ENCODE measurements at regions not wholly inside any gene's neighbourhood (a gene's known extent, or its start where the extent isn't known, plus 50 kb on each side); places are given as distances from the start of the nearest gene placed in this dataset.

DNA sequence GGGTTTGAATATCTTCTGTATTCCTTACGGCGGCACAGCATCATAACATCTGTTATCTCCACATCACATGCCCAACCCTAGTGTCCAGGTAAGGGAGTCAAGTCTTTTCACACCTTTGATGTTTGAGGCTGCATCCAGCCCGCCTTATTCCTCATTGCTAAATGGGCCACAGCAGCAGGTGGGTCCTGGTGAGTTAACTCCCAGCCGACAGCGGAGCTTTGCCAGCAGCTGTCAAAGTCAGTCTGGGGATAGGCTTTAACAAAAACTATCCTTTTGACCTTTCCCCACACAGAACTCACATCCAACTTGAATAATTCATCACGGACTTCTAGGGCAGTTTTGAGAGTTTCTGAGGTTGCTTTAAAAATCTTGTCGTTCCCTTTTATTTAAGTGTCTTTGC is 235.1 kb downstream of the DLEU7 start (continued):
- TF ChIP-seq ZNF571 (tag by site-specific recombination; IDR thresholded peaks at IDR 0.05) (no peak), YY2 (tag by site-specific recombination; IDR thresholded peaks at IDR 0.05) (no peak), IKZF3 (tag by site-specific recombination; IDR thresholded peaks at IDR 0.05) (no peak)

DNA sequence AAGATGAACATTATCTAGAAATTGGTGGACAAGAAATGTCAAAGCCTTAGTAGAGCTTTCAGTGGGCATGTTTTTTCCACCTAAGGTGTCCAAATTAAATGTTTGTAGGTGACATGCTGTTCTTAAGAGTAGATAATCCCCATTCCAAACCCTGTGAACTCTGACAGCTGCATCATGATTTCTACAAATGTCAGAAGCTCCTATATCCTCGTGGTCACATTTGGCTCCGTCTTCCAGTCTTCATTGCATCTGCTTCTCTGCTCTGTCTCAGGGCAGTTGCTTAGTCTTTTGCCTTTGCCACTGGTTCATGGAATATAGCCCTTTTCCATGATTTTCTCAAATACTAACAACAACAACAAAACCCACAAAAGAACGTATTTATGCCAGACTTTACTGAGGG is 234.5 kb downstream of the DLEU7 start:
- no peaks in the 10 kb centered on the region for H3K4me1 ChIP-seq (ENCODE audit: control insufficient read depth, insufficient read depth, low read length)
- no peak overlapping the region for H3K4me3 ChIP-seq (ENCODE audit: low read depth, low read length)
- POLR2A ChIA-PET = no interaction called here
- TF ChIP-seq ZNF747 (tag by site-specific recombination; IDR thresholded peaks at IDR 0.05) (no peak), ZNF302 (tag by site-specific recombination; IDR thresholded peaks at IDR 0.05; ENCODE audit: low read depth) (no peak), ZNF701 (tag by site-specific recombination; IDR thresholded peaks at IDR 0.05) (no peak), ZNF416 (tag by site-specific recombination; IDR thresholded peaks at IDR 0.05) (no peak), KLF16 (tag by site-specific recombination; IDR thresholded peaks at IDR 0.05) (no peak), ZNF768 (tag by site-specific recombination; IDR thresholded peaks at IDR 0.05) (no peak), ZNF707 (tag by site-specific recombination; IDR thresholded peaks at IDR 0.05) (no peak), ZIC2 (tag by site-specific recombination; IDR thresholded peaks at IDR 0.05) (no peak), ZNF10 (tag by site-specific recombination; IDR thresholded peaks at IDR 0.05) (no peak), GFI1B (tag by site-specific recombination; IDR thresholded peaks at IDR 0.05) (no peak), ZNF664 (tag by site-specific recombination; IDR thresholded peaks at IDR 0.05) (no peak), ZNF423 (tag by site-specific recombination; IDR thresholded peaks at IDR 0.05) (no peak)
- TF ChIP-seq, protein P1, sequence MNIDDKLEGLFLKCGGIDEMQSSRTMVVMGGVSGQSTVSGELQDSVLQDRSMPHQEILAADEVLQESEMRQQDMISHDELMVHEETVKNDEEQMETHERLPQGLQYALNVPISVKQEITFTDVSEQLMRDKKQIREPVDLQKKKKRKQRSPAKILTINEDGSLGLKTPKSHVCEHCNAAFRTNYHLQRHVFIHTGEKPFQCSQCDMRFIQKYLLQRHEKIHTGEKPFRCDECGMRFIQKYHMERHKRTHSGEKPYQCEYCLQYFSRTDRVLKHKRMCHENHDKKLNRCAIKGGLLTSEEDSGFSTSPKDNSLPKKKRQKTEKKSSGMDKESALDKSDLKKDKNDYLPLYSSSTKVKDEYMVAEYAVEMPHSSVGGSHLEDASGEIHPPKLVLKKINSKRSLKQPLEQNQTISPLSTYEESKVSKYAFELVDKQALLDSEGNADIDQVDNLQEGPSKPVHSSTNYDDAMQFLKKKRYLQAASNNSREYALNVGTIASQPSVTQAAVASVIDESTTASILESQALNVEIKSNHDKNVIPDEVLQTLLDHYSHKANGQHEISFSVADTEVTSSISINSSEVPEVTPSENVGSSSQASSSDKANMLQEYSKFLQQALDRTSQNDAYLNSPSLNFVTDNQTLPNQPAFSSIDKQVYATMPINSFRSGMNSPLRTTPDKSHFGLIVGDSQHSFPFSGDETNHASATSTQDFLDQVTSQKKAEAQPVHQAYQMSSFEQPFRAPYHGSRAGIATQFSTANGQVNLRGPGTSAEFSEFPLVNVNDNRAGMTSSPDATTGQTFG (tag by site-specific recombination; IDR thresholded peaks at IDR 0.05; ENCODE audit: borderline replicate concordance) = no peak
- TF ChIP-seq, protein P2, sequence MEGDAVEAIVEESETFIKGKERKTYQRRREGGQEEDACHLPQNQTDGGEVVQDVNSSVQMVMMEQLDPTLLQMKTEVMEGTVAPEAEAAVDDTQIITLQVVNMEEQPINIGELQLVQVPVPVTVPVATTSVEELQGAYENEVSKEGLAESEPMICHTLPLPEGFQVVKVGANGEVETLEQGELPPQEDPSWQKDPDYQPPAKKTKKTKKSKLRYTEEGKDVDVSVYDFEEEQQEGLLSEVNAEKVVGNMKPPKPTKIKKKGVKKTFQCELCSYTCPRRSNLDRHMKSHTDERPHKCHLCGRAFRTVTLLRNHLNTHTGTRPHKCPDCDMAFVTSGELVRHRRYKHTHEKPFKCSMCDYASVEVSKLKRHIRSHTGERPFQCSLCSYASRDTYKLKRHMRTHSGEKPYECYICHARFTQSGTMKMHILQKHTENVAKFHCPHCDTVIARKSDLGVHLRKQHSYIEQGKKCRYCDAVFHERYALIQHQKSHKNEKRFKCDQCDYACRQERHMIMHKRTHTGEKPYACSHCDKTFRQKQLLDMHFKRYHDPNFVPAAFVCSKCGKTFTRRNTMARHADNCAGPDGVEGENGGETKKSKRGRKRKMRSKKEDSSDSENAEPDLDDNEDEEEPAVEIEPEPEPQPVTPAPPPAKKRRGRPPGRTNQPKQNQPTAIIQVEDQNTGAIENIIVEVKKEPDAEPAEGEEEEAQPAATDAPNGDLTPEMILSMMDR (tag by site-specific recombination; IDR thresholded peaks at IDR 0.05) = no peak
- TF ChIP-seq, protein P3, sequence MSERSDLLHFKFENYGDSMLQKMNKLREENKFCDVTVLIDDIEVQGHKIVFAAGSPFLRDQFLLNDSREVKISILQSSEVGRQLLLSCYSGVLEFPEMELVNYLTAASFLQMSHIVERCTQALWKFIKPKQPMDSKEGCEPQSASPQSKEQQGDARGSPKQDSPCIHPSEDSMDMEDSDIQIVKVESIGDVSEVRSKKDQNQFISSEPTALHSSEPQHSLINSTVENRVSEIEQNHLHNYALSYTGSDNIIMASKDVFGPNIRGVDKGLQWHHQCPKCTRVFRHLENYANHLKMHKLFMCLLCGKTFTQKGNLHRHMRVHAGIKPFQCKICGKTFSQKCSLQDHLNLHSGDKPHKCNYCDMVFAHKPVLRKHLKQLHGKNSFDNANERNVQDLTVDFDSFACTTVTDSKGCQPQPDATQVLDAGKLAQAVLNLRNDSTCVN (tag by site-specific recombination; optimal IDR thresholded peaks at IDR 0.05) = no peak
- CTCF ChIA-PET = no interaction called here
- H3K27ac ChIP-seq (ENCODE audit: extremely low read depth, low read depth, low read length) = no peak overlapping the region
- H3K36me3 ChIP-seq (ENCODE audit: control insufficient read depth in 2 of 2, insufficient read depth in 1 of 2, low read length in 2 of 2) = no peaks in the 10 kb centered on the region
- H3K9me3 ChIP-seq (ENCODE audit: control insufficient read depth, insufficient read depth, low read depth, low read length) = no peaks in the 10 kb centered on the region

DNA sequence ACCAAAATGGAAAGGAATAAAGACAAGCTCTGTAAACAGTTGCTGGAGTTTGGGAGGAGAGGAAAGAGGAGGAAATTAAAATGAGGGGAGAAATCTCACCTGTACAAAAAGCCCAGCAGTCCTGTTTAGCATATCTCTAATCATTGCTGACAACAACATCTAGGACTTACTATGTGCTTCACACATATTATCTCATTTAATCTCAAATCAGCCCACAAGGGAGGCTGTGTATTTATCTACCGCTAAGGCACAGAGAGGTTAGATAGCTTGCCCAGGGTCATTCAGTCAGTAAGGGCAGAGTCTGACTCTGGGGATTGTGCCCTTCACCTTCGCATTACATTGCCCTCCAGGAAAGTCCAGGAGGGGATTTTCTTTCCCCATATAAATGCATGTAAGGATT is 233.3 kb downstream of the DLEU7 start:
- ChIA-PET CTCF (no interaction called here), POLR2A (no interaction called here)
- Histone ChIP-seq H3K9me3 (ENCODE audit: control insufficient read depth, insufficient read depth, low read depth, low read length) (no peaks in the 10 kb centered on the region), H3K27ac (ENCODE audit: extremely low read depth, low read depth, low read length) (no peak overlapping the region), H3K4me1 (ENCODE audit: control insufficient read depth, insufficient read depth, low read length) (no peaks in the 10 kb centered on the region), H3K4me3 (ENCODE audit: low read depth, low read length) (no peak overlapping the region), H3K36me3 (ENCODE audit: control insufficient read depth in 2 of 2, insufficient read depth in 1 of 2, low read length in 2 of 2) (no peaks in the 10 kb centered on the region)
- no peak for TF ChIP-seq ZNF292 (tag by site-specific recombination; IDR thresholded peaks at IDR 0.05; ENCODE audit: borderline replicate concordance, low read depth)
- TF ChIP-seq ZNF169 (tag by site-specific recombination; IDR thresholded peaks at IDR 0.05) = no peak
- no peak for TF ChIP-seq MYNN (tag by site-specific recombination; IDR thresholded peaks at IDR 0.05; ENCODE audit: borderline replicate concordance)
- TF ChIP-seq ZNF266 (tag by site-specific recombination; IDR thresholded peaks at IDR 0.05; ENCODE audit: low read depth) = no peak
- TF ChIP-seq ZNF423 (tag by site-specific recombination; IDR thresholded peaks at IDR 0.05) = no peak
- TF ChIP-seq, protein P4, sequence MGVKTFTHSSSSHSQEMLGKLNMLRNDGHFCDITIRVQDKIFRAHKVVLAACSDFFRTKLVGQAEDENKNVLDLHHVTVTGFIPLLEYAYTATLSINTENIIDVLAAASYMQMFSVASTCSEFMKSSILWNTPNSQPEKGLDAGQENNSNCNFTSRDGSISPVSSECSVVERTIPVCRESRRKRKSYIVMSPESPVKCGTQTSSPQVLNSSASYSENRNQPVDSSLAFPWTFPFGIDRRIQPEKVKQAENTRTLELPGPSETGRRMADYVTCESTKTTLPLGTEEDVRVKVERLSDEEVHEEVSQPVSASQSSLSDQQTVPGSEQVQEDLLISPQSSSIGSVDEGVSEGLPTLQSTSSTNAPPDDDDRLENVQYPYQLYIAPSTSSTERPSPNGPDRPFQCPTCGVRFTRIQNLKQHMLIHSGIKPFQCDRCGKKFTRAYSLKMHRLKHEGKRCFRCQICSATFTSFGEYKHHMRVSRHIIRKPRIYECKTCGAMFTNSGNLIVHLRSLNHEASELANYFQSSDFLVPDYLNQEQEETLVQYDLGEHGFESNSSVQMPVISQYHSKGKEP (tag by site-specific recombination; IDR thresholded peaks at IDR 0.05) = no peak
- no peak for TF ChIP-seq SP2 (tag by site-specific recombination; IDR thresholded peaks at IDR 0.05)
- no peak for TF ChIP-seq ZFP69B (tag by site-specific recombination; IDR thresholded peaks at IDR 0.05)
- no peak for TF ChIP-seq ZNF37A (tag by site-specific recombination; IDR thresholded peaks at IDR 0.05)
- no peak for TF ChIP-seq PRDM1 (tag by site-specific recombination; IDR thresholded peaks at IDR 0.05)
- no peak for TF ChIP-seq ZNF10 (tag by site-specific recombination; IDR thresholded peaks at IDR 0.05)
- TF ChIP-seq ZNF239 (tag by site-specific recombination; IDR thresholded peaks at IDR 0.05) = no peak

All from HEK293 (cell line).